GM10248 (cell line): ENCODE measurements at regions not wholly inside any gene's neighbourhood (a gene's known extent, or its start where the extent isn't known, plus 50 kb on each side); places are given as distances from the start of the nearest gene placed in this dataset.

Source experiments
- CTCF ChIA-PET: fragments of 300-600 bp; sonication (Branson Sonifier 250); formaldehyde crosslinking; extraction: SDS; loops from one replicate; lab custom pipeline; 2021; ENCODE audit warnings: antibody characterized with exemption; lab: Yijun Ruan, JAX
- POLR2A ChIA-PET: fragments of 350-650 bp; sonication (Branson Sonifier 250); formaldehyde crosslinking; extraction: SDS; loops from one replicate; lab custom pipeline; 2020; ENCODE audit warnings: antibody characterized with exemption; lab: Yijun Ruan, JAX
- DNase-seq: peaks from one replicate; pipeline ENCODE4 v3.0.0; 2012; ENCODE audit errors: extremely low spot score
- CTCF ChIP-seq: IDR thresholded peaks from 2 replicates; pipeline ENCODE4 v1.5.1; 2012; ENCODE audit warnings: mild to moderate bottlenecking, low read depth; ENCODE audit errors: extremely low read depth, missing control alignments, control extremely low read depth

- CTCF ChIA-PET: interaction anchor here (0.9 to 1.5 kb wide), 3 partner anchors 18 to 494 kb away, joined by 3 to 6 read pairs (median 3); no protein-coding TSS in a partner anchor
- no peak for DNase-seq
- no peak for TF ChIP-seq CTCF
- POLR2A ChIA-PET: no interaction called here
Observed at GRCh38 chr14:87214558-87214957, 778.4 kb downstream of the GALC start.

- ChIA-PET CTCF (no interaction called here), POLR2A (no interaction called here)
- DNase-seq: no peak
- no peak for TF ChIP-seq CTCF
Observed at GRCh38 chr14:87207756-87208155, 785.2 kb downstream of the GALC start.

DNA sequence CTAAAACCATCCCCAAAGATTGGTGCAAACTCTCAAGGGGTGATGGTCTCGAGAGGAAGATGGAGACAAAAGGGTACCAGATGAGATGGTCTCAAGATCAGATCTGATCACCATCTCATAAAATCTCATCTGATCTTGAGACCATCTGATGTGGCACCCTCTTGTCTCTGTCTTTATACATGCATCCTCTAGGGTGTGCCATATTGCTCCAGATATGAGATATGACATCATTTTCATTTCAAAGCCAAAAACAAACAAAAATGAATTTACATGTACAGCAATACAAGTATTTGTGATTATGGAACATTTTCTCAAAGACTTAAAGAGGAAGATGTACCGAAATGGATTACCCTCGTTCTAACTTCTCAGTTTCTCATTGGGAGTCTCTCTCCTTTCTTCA, 787.2 kb downstream of the GALC start:
- CTCF ChIA-PET: no interaction called here
- no peak for DNase-seq
- POLR2A ChIA-PET: no interaction called here
- no peak for TF ChIP-seq CTCF

DNA sequence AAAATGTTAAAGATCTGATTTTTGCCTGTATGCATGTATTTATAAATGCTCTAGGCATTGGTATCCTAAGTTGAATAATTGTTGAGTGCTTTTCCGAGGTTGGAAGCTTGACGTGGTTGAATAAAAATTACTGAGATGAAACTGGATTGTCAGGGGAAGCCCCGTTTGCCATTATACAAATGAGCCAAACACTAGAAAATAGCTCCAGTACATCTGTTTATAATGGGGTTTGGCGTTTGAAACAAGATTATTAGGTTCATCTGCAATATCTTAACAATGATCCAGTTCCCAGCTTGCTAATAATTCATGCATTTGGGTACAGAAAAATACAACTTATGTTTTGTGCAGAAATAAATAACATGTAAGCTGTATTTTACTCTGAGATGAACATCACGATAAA, 789.6 kb downstream of the GALC start:
- ChIA-PET POLR2A (no interaction called here), CTCF (no interaction called here)
- TF ChIP-seq CTCF: no peak
- no peak for DNase-seq

GRCh38 chr14:87199381-87199780, 793.6 kb downstream of the GALC start:
- no peak for DNase-seq
- POLR2A ChIA-PET: no interaction called here
- no peak for TF ChIP-seq CTCF
- CTCF ChIA-PET: no interaction called here

- POLR2A ChIA-PET: no interaction called here
- CTCF ChIA-PET: no interaction called here
- no peak for TF ChIP-seq CTCF
- no peak for DNase-seq
Observed at GRCh38 chr14:87196436-87196835, 796.5 kb downstream of the GALC start.

GRCh38 chr14:87187786-87188185, 805.2 kb downstream of the GALC start:
- ChIA-PET POLR2A (no interaction called here), CTCF (interaction anchor here (1.8 kb wide), 1 partner anchor 10 kb away, joined by 4 read pairs; no protein-coding TSS in a partner anchor)
- TF ChIP-seq CTCF: no peak
- no peak for DNase-seq
